ENCODE measurements at regions not wholly inside any gene's neighbourhood (a gene's known extent, or its start where the extent isn't known, plus 50 kb on each side); places are given as distances from the start of the nearest gene placed in this dataset.

GRCh38 chr6:9621276-9621675 is 793.6 kb downstream of the TFAP2A start:
- H2AFZ ChIP-seq (replicated peaks; ENCODE audit: low read length, poor library complexity) = no peak overlapping the region
- in situ Hi-C loops (cut with MboI; ENCODE audit: low sequenced_read_pairs) (no loop called here), intact Hi-C loops (cut with micrococcal nuclease) (no loop called here), dilution Hi-C loops (cut with HindIII; ENCODE audit: low sequenced_read_pairs, unreplicated experiment) (no loop called here)
- H4K91ac ChIP-seq (ENCODE audit: insufficient read depth, low read depth, low read length) = no peak overlapping the region
- H3K9ac ChIP-seq (ENCODE audit: low read depth, low read length) = no peak overlapping the region
- H2BK5ac ChIP-seq (ENCODE audit: low read depth, low read length, poor library complexity, severe bottlenecking) = no peak overlapping the region
- H3K79me1 ChIP-seq (ENCODE audit: low read depth in 1 of 2, low read length in 2 of 2) = no peaks in the 10 kb centered on the region
- DNase-seq = peak; percentile 59
- H2BK120ac ChIP-seq (ENCODE audit: low read depth, low read length) = no peak overlapping the region
- H4K5ac ChIP-seq (ENCODE audit: low read depth, low read length) = no peak overlapping the region
- no peak overlapping the region for H3K4me3 ChIP-seq (ENCODE audit: insufficient read depth, low read depth, low read length)
- no peak overlapping the region for H3K56ac ChIP-seq (ENCODE audit: extremely low read depth, insufficient read depth, low read length)
- no peaks in the 10 kb centered on the region for H3K36me3 ChIP-seq (ENCODE audit: control insufficient read depth, insufficient read depth, low read length)
- H3K23ac ChIP-seq (ENCODE audit: low read depth, low read length) = no peak overlapping the region
- no peak overlapping the region for H2BK20ac ChIP-seq (ENCODE audit: low read depth, low read length)
- no CpG with 5 or more reads among the region's 3 CpGs for WGBS, 2 experiments (ENCODE audit: extremely low coverage in 2 of 2, insufficient read length in 1 of 2)
- H3K27me3 ChIP-seq (ENCODE audit: control insufficient read depth, insufficient read depth, low read length) = no peaks in the 10 kb centered on the region
- no peak; the same call in 1 of the 2 replicates for ATAC-seq (ENCODE audit: low read depth)
- H3K4me2 ChIP-seq (ENCODE audit: low read depth, low read length) = no peak overlapping the region
- no peak overlapping the region for H2AK9ac ChIP-seq (replicated peaks; ENCODE audit: low read depth, low read length, poor library complexity)
- BruUV-seq (replicated peaks) = no TSS peak
- H3K9me1 ChIP-seq (ENCODE audit: insufficient read depth, low read length) = no peaks in the 10 kb centered on the region
- H4K20me1 ChIP-seq (ENCODE audit: insufficient read depth, low read length) = no peaks in the 10 kb centered on the region
- no peak overlapping the region for H3K18ac ChIP-seq (ENCODE audit: low read depth, low read length)
- H3K4me1 ChIP-seq (ENCODE audit: control insufficient read depth, insufficient read depth, low read length) = no peaks in the 10 kb centered on the region
- H3K4ac ChIP-seq (ENCODE audit: low read depth, low read length) = no peak overlapping the region
- H4K8ac ChIP-seq (ENCODE audit: low read depth in 2 of 2, low read length in 2 of 2) = no peak overlapping the region; a peak in 1 of 4 replicates
- no peak overlapping the region for H2BK15ac ChIP-seq (ENCODE audit: low read depth, low read length)
- ChIA-PET POLR2A (ENCODE audit: unreplicated experiment) (no interaction called here), CTCF (interaction anchor here (0.5 to 0.7 kb wide), 2 partner anchors 96 to 98 kb away, joined by 3 read pairs; no protein-coding TSS in a partner anchor)
- no peaks in the 10 kb centered on the region for H3K9me3 ChIP-seq (ENCODE audit: control insufficient read depth, insufficient read depth, low read length)
- TF ChIP-seq POLR2A (IDR thresholded peaks at IDR 0.05; ENCODE audit: low read depth, low read length) = no peak
- TF ChIP-seq RAD21 (IDR thresholded peaks at IDR 0.05; ENCODE audit: low read length) = no peak
- TF ChIP-seq NFE2L2 (IDR thresholded peaks at IDR 0.05; ENCODE audit: low read depth, low read length) = no peak
- no peak for TF ChIP-seq RCOR1 (IDR thresholded peaks at IDR 0.05; ENCODE audit: insufficient replicate concordance, low read length)
- no peak overlapping the region for H3K27ac ChIP-seq (ENCODE audit: insufficient read depth, low read length)
- no peak overlapping the region for H3K14ac ChIP-seq (replicated peaks; ENCODE audit: low read depth, low read length)
- no peak overlapping the region for H2AK5ac ChIP-seq (ENCODE audit: low read depth, low read length)
